NOMO-1 treated with DMSO at 0.1 percent for 48 hours (cell line): ENCODE measurements at regions not wholly inside any gene's neighbourhood (a gene's known extent, or its start where the extent isn't known, plus 50 kb on each side); places are given as distances from the start of the nearest gene placed in this dataset.

Source experiments
- DNase-seq: peaks from one replicate; lab custom pipeline; 2025; ENCODE audit not compliant: unreplicated experiment; lab: John Stamatoyannopoulos, UW

DNA sequence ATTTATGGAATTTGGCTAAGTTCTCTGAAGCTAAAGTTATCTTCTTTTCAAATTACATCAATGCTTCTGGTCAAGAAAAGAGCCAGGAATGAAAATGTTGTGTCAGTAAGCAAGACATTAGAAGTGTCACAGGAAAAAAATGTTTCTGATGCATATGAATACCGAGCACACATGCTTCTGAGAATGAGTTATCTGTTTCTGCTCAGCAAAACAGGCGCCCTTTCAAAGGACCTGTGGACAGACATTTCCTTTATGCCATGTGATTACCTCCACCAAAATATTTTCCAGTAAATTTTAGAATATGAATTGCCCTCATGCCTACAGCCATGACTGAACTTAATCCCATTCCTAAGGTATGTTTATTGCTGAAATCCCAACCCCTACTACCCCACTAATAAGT is 55.4 kb upstream of the RNF180 start:
- DNase-seq = no peak

DNA sequence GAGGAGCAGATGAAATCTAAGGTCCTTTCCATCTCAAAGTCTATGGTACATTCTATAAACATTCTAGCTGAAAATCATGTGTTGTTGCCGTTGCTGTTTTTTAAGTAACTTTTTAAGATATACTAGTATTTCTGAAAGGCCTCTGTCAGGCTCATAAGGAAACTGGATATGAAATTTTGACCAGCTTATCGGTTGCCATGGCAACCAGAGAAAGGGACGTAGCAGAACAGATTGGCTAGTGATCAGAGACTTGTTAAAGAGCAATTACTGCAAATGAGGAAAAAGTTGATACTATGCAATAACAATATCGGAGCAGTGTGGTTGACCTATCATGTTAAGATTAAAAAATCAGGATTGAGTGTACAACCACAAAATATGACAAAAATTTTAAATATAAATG is 57.0 kb upstream of the RNF180 start:
- no peak for DNase-seq

DNA sequence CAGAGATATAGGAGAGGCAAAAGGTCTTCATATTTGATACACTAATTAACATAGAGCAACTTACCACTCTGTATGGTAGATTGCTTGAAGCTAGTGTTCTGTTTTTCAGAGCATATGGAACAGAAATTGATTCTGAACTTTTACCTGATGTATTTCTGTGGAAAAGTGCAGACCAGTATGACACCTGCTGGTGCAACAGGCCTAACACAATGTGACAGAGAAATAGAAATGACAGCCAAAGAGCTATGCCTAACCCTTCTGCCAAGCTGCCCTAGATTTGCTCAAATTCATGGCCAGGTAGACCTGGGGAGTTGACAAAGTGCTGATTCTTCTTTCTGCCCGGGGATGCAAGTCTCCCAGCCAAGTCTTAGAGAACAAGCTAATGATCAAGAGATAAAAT is 65.4 kb upstream of the RNF180 start:
- DNase-seq = no peak

DNA sequence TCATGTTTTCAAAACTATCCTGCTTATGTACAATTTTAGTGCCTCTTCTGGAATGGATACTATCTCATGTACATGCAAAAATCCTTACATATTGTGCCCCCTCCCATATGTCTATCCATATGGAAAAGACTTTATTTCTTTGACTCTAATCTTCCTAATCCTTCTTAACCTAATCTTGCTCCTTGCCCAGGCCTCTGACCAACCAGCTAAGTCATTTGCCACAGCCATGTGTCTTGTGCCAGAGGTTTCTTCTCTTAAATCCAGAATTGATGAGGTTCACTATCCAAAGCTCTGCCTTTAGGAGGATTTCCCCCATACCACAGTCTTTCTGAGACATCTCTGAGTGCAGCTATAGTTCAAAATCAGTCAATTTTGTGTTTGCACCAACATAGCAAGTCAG is 68.9 kb upstream of the RNF180 start:
- DNase-seq = no peak

DNA sequence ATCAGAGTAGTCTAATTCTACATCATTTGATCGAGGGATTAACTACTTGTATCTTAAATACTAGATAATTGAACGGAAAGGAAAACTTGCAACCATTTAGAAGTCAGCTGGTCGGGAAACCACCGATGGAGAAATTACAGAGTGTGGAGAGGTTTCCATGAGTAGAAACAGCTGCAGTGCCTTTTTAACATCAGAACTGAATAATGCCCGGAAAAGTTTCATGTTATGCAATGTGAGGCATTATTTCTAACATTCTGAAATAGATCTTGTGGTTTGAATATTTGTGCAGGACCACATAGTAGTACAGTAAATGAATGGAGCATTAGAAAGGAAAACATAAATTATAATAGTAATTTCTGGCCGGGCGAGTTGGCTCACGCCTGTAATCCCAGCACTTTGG is 88.1 kb upstream of the RNF180 start:
- no peak for DNase-seq

DNA sequence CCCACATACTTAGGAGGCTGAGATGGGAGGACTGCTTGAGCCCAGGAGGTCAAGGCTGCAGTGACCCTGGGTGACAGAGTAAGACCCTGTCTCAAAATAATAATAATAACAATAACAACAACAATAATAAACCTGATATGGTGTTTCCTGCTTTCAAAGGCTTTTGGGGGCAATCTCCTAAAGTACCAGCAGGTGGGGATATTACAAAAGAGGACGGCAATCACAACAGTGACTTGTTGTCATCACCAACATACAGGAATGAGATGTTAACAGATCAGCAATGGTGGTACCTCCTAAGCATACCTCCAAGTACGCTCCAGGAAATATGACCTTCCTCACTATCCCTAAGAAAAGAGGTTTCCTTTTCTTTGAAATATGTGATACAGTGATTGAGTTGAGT is 91.1 kb upstream of the RNF180 start:
- DNase-seq = peak; percentile 6

DNA sequence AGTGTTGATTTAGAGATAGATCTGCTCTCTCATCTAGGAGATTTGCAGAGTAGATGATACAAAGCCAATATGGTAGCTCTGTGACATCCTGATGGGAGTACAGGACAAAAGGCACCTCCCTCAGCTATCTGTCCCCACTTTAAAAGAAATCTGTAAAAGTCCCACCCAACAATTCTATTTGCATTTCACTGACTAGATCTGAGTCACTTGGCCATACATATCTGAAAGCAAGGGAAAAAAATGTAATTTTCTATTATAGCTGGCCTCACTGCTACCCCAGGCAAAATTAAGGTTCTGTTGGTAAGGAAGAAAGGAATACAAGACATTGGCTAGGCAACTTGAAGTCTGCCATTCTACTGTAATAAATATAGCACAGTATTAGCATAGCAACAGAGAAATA is 96.2 kb upstream of the RNF180 start:
- DNase-seq = no peak

DNA sequence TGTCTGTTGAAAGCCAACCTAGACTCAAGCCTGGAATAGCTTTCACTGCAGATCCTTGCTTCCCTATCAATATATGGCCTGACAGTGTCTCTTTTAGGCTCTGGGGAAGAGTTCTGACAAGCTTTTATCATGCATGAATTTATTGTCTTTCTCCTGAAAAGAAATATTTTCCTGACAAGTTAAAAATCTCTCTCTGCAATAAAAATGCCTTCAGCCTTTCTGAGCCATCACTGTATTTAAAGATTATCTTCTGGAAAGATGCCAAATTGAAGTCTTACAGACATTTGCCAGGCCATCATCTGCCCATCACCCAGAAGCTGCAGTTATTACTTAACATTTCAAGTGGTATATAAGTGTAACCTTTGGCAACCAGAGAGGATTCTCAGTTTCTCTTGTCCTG is 88.1 kb upstream of the HTR1A start:
- DNase-seq = no peak

DNA sequence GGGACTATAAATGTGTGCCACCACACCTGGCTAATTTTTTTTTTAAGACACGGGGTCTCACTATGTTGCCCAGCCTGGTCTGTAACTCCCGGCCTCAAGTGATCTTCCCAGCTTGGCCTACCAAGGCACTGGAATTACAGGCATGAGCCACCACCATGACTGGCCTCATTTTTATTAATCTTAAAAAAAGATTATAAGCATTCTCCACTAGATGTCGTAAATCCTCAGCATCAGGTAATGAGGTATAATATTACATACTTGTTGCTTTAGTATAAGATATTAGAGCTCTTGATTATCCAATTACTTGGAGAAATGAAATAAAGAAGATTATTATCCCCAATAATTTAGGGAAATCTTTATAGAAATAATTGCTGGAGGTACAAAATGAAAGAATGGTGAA is 78.2 kb upstream of the HTR1A start:
- no peak for DNase-seq

DNA sequence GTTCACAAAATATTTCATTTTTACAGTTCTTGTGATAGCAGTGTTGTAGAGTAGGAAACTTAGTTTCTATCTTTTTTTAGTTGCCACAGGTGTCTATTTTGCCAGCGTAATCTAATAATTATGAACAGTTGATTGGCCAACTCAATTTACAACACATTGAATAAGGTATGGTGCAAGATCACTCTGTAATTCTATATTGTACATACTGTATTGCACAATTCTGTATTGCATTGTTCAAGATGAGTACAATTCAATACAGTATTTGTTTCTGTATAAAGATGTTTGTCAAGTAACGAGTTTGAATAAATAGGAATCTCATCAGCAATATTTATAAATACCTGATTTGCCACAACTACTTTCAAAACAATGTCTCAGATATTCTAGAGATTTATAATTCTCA is 64.2 kb upstream of the HTR1A start:
- DNase-seq = no peak

DNA sequence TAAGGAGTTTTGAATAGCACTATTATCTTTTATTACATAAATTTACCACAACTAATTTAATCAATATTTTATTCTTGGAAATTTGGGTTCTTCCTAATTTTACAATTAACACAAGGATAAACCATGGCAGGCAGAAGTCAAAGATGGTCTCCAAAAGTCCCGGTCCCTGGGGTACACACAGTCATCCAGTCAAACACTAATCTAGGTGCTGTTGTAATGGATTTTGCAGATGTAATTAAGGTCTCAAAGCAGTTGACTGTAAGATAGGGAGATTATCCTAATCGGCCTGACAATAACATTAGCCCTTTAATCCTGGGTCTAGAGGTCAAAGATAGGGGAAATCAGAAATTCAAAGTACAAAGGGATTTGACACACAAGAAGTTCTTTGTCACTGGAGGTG is 57.5 kb upstream of the HTR1A start:
- DNase-seq = no peak

DNA sequence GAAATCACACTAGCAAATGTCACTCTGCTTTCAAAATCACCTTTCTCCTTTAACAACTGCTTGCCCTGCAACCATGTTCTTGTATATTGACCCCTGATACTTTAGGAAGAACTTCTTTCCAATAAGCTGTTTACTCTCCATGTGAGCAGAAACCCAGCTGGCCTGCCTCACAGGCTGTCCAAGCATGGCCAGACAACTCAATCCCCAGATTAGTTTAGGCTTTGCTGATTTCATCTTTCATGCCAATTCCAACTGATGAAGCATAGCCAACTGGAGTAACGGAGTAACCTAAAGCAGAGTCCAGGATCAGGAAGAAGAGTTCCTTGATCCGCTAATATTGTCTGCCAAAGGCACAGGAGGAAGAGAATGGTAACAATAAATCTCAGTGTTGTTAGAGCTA is 56.7 kb upstream of the HTR1A start:
- DNase-seq = no peak

DNA sequence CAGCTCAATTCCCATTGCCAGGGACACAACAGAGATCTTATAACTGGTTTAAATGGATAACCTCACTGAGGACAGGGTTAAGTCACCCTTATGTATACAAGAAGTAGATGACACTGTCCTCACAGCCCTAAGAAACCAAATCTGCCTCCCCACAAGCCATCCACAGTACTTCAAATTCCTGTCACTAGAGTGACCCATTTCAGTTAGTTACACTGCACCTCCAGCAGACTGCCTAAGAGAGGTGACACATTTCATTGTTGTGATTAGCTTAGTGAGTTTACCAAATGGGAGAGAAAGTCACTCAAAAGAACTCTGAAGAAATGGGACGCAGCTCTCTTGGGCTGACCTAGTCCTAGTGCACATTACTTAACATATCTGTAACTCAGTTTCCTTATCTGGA is 53.6 kb upstream of the HTR1A start:
- DNase-seq = no peak
